ENCODE measurements at regions not wholly inside any gene's neighbourhood (a gene's known extent, or its start where the extent isn't known, plus 50 kb on each side); places are given as distances from the start of the nearest gene placed in this dataset.

DNA sequence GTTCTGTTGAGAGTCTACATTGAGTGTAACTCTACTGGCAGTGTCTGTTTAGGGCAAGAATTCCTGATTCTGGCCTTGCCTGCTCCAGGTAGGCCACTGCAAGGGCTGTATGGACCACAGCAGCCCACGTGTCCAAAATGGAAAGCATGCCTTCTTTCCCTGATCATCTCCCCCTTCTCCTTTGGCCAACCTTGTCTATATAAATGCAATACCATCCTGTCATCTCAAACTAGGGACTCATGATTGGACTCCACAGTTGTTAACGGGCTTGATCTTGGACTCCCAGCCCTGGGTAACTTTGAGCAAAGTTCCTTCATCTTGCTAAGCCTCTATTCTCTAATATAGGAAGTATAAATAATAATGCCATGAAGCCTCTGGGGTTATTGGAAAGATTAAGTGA is 533.6 kb downstream of the BNC2 start:
- no peaks in the 10 kb centered on the region for H3K27me3 ChIP-seq
- peak overlapping the region in 1 of 4 donors; percentile 67 for H3K27ac ChIP-seq
- no peak overlapping the region for H3K4me3 ChIP-seq
- no peaks in the 10 kb centered on the region for H3K9me3 ChIP-seq
- peaks cover 0 to 9% (median 0%) of the 10 kb centered on the region in 4 donors for H3K4me1 ChIP-seq
- no peaks in the 10 kb centered on the region for H3K36me3 ChIP-seq
- WGBS, 2 donors: 44 to 97% methylated on average over 2 of the region's 2 CpGs
- TF ChIP-seq EP300 (IDR thresholded peaks at IDR 0.05) (no peak), POLR2A (IDR thresholded peaks at IDR 0.05) (no peak), CTCF (IDR thresholded peaks at IDR 0.05) (no peak)
- no peak for DNase-seq (ENCODE audit: low spot score in 2 of 2)

DNA sequence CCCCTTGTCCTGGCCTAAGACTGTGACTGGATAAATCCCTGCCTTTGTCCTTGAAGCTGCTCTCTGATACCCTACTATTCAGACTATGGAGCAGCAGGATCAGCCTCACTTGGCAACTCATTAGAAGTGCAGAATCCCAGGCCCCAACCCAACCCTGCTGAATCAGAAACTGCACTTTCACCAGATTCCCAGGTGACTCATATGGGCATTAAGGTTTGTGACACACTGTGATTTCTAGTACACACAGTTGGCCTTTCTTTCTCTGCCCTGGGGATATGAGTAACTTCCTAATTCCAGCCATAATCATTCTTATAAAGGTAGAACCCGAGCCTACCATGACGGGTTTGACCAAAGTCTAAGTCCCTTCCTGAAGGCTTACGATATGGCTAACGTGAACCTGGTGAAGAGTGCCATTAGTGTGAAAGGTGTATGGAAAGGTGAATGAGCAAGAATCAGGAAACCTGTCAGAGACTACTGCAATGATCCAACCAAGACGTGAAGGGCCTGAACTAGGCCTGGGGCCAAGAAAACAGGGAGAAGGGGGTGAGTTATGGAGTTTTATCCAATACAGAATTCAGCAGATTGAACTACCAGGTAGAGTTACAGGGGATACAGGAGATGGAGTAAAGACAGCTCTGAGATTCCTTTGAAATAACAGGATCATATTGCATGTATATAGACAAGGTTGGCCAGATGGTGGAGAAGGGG is 533.0 kb downstream of the BNC2 start:
- 92 to 95% methylated on average over 5 of the region's 5 CpGs for WGBS, 2 donors
- DNase-seq (ENCODE audit: low spot score in 2 of 2): no peak
- H3K4me3 ChIP-seq: no peak overlapping the region
- peaks cover 0 to 13% (median 0%) of the 10 kb centered on the region in 4 donors for H3K4me1 ChIP-seq
- no peaks in the 10 kb centered on the region for H3K9me3 ChIP-seq
- H3K36me3 ChIP-seq: no peaks in the 10 kb centered on the region
- TF ChIP-seq POLR2A (IDR thresholded peaks at IDR 0.05): no peak
- H3K27ac ChIP-seq: no peak overlapping the region
- H3K27me3 ChIP-seq: no peaks in the 10 kb centered on the region

- Histone ChIP-seq H3K27ac (no peak overlapping the region), H3K27me3 (no peaks in the 10 kb centered on the region), H3K4me3 (no peak overlapping the region), H3K4me1 (peaks cover 0 to 20% (median 4%) of the 10 kb centered on the region in 4 donors), H3K9me3 (no peaks in the 10 kb centered on the region), H3K36me3 (no peaks in the 10 kb centered on the region)
- DNase-seq (ENCODE audit: low spot score in 2 of 2): no peak
- 58 to 76% methylated on average over 2 of the region's 2 CpGs for WGBS, 2 donors
- TF ChIP-seq EP300 (IDR thresholded peaks at IDR 0.05) (no peak), CTCF (IDR thresholded peaks at IDR 0.05) (no peak), POLR2A (IDR thresholded peaks at IDR 0.05) (no peak)
Observed at GRCh38 chr9:16341177-16341576, 529.3 kb downstream of the BNC2 start.

GRCh38 chr9:16342246-16343020 is 528.0 kb downstream of the BNC2 start:
- peak overlapping the region in 2 of 4 donors; percentile 52 to 70 for H3K27ac ChIP-seq
- DNase-seq (ENCODE audit: low spot score in 2 of 2): no peak
- no peaks in the 10 kb centered on the region for H3K27me3 ChIP-seq
- H3K4me3 ChIP-seq: no peak overlapping the region
- H3K4me1 ChIP-seq: peaks cover 0 to 18% (median 4%) of the 10 kb centered on the region in 4 donors
- no peaks in the 10 kb centered on the region for H3K36me3 ChIP-seq
- 56 to 57% methylated on average over 7 of the region's 7 CpGs for WGBS, 2 donors
- TF ChIP-seq CTCF (IDR thresholded peaks at IDR 0.05) (no peak), EP300 (IDR thresholded peaks at IDR 0.05) (no peak), POLR2A (IDR thresholded peaks at IDR 0.05) (no peak)
- H3K9me3 ChIP-seq: no peaks in the 10 kb centered on the region

DNA sequence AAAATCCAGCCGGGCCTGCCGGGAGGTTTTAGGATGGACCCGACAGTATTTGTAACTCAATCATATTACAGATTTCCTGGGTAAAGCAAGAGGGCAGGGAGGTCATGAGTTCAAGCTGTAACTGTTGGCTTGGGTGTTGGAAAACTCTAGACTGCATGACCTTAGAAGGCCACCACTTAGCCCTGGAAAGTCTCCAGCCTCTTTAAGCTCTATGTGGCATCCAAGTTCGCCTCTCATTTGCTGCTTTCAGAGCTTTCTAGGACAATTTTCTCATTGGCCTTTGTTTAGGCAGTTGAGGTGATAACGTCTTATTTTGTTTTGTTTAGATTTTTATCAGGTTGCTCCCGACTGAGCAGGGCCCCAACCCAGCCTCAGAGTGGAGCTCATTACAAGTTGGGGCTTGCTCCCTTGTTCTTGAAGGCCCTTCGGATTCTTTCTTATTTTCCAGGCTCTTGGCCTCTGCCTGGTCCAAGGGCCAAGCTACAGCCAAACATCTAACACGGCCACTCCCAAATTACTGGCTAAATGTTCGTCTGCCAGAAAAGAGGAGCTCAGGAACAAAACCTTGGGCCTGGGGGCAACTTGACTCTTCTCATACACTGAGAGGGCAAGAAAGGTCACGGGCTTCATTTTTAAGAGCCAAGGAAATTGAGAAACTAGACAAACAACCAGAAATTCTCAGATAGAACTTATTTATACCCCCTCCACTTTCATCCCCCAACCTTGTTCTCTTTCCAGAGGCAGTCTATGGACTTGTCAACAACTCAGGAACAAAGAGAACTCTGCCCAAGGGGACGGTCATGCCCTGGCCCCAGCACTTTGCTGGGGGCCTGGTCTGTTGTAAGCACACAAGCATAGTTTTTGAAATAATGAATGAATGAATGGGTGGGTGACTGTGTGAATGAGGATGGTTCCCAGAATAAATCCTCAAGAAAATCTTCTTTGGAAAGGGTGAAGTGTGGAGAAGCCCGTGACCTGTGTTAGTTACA is 526.9 kb downstream of the BNC2 start:
- Histone ChIP-seq H3K27ac (peak overlapping the region in 3 of 4 donors; percentile 40 to 80 (median 70)), H3K4me3 (no peak overlapping the region), H3K27me3 (no peaks in the 10 kb centered on the region), H3K9me3 (no peaks in the 10 kb centered on the region), H3K4me1 (peaks cover 0 to 18% (median 4%) of the 10 kb centered on the region in 4 donors), H3K36me3 (no peaks in the 10 kb centered on the region)
- WGBS, 2 donors: 57 to 58% methylated on average over 12 of the region's 12 CpGs
- TF ChIP-seq CTCF (IDR thresholded peaks at IDR 0.05) (no peak), EP300 (IDR thresholded peaks at IDR 0.05) (peak in 1 of 2 donors; percentile 43), POLR2A (IDR thresholded peaks at IDR 0.05) (no peak)
- peak in 1 of 2 donors; percentile 57 for DNase-seq (ENCODE audit: low spot score in 2 of 2)

Measured in tibial nerve (tissue), 4 donors.